HEK293T (cell line): ENCODE measurements at regions not wholly inside any gene's neighbourhood (a gene's known extent, or its start where the extent isn't known, plus 50 kb on each side); places are given as distances from the start of the nearest gene placed in this dataset.
"Not testable (repeated sequence)": the region's sequence is repeated elsewhere in the genome, so short reads cannot be mapped to it uniquely, and the experiment has no call there.

ENCODE experiments used
- CTCF ChIA-PET: fragments of 350-600 bp; formaldehyde crosslinking; extraction: SDS; loops from one replicate; lab custom pipeline; 2021; ENCODE audit warnings: antibody characterized with exemption, inconsistent platforms; lab: Yijun Ruan, JAX
- POLR2A ChIA-PET: fragments of 350-600 bp; formaldehyde crosslinking; extraction: SDS; loops from one replicate; lab custom pipeline; 2020; ENCODE audit warnings: antibody characterized with exemption, inconsistent platforms; lab: Yijun Ruan, JAX
- DNase-seq: peaks from one replicate; pipeline ENCODE4 v3.0.0; 2012; ENCODE audit warnings: mixed read lengths; ENCODE audit errors: extremely low spot score
- ARNT ChIP-seq: fragments of 450-650 bp; IDR thresholded peaks from 2 replicates; pipeline ENCODE4 v1.6.1; 2017; ENCODE audit warnings: mild to moderate bottlenecking
- BHLHE40 ChIP-seq: fragments of 450-650 bp; IDR thresholded peaks from 2 replicates; pipeline ENCODE4 v1.6.1; 2016; ENCODE audit warnings: mild to moderate bottlenecking, moderate library complexity, borderline replicate concordance
- CTBP1 ChIP-seq: fragments of 450-650 bp; IDR thresholded peaks from 2 replicates; pipeline ENCODE4 v1.6.1; 2016; ENCODE audit warnings: borderline replicate concordance
- ELF4 ChIP-seq: fragments of 450-650 bp; IDR thresholded peaks from 2 replicates; pipeline ENCODE4 v1.6.1; 2017; ENCODE audit warnings: antibody characterized with exemption
- FOXA1 ChIP-seq: fragments of 450-650 bp; IDR thresholded peaks from 2 replicates; pipeline ENCODE4 v1.6.1; 2016; ENCODE audit warnings: mild to moderate bottlenecking
- FOXK2 ChIP-seq: fragments of 450-650 bp; IDR thresholded peaks from 2 replicates; pipeline ENCODE4 v1.6.1; 2016; ENCODE audit warnings: mild to moderate bottlenecking
- FOXM1 ChIP-seq: fragments of 450-650 bp; IDR thresholded peaks from 2 replicates; pipeline ENCODE4 v1.6.1; 2017; ENCODE audit warnings: mild to moderate bottlenecking, borderline replicate concordance
- HDGF ChIP-seq: fragments of 450-650 bp; IDR thresholded peaks from 2 replicates; pipeline ENCODE4 v1.6.1; 2017; ENCODE audit warnings: antibody characterized with exemption, borderline replicate concordance
- L3MBTL2 ChIP-seq: fragments of 450-650 bp; conservative IDR thresholded peaks from 2 replicates; pipeline ENCODE4 v1.6.1; 2016; ENCODE audit warnings: mild to moderate bottlenecking
- LEF1 ChIP-seq: fragments of 450-650 bp; IDR thresholded peaks from 2 replicates; pipeline ENCODE4 v1.6.1; 2017; ENCODE audit warnings: mild to moderate bottlenecking, borderline replicate concordance
- NFRKB ChIP-seq: fragments of 450-650 bp; IDR thresholded peaks from 2 replicates; pipeline ENCODE4 v1.6.1; 2016; ENCODE audit warnings: mild to moderate bottlenecking, moderate library complexity
- PKNOX1 ChIP-seq: fragments of 450-650 bp; IDR thresholded peaks from 2 replicates; pipeline ENCODE4 v1.6.1; 2016
- SP1 ChIP-seq: fragments of 450-650 bp; IDR thresholded peaks from 2 replicates; pipeline ENCODE4 v1.6.1; 2017
- SUZ12 ChIP-seq: fragments of 450-650 bp; IDR thresholded peaks from 2 replicates; pipeline ENCODE4 v1.6.1; 2016; ENCODE audit warnings: mild to moderate bottlenecking
- TARDBP ChIP-seq: fragments of 450-650 bp; IDR thresholded peaks from 2 replicates; pipeline ENCODE4 v1.6.1; 2016
- ZNF384 ChIP-seq: fragments of 450-650 bp; IDR thresholded peaks from 2 replicates; pipeline ENCODE4 v1.6.1; 2016

- TF ChIP-seq SP1 = no peak
- no peak for TF ChIP-seq ELF4
- TF ChIP-seq ARNT = no peak
- CTCF ChIA-PET = no interaction called here
- POLR2A ChIA-PET = no interaction called here
- no peak for DNase-seq
Observed at GRCh38 chr21:15209224-15209623, 144.4 kb upstream of the NRIP1 start.

- CTCF ChIA-PET = no interaction called here
- no peak for TF ChIP-seq ELF4
- no peak for TF ChIP-seq PKNOX1
- TF ChIP-seq CTBP1 = no peak
- TF ChIP-seq FOXM1 = no peak
- no peak for TF ChIP-seq FOXK2
- DNase-seq = no peak
- POLR2A ChIA-PET = no interaction called here
Observed at GRCh38 chr21:15210235-15210678, 145.5 kb upstream of the NRIP1 start.

DNA sequence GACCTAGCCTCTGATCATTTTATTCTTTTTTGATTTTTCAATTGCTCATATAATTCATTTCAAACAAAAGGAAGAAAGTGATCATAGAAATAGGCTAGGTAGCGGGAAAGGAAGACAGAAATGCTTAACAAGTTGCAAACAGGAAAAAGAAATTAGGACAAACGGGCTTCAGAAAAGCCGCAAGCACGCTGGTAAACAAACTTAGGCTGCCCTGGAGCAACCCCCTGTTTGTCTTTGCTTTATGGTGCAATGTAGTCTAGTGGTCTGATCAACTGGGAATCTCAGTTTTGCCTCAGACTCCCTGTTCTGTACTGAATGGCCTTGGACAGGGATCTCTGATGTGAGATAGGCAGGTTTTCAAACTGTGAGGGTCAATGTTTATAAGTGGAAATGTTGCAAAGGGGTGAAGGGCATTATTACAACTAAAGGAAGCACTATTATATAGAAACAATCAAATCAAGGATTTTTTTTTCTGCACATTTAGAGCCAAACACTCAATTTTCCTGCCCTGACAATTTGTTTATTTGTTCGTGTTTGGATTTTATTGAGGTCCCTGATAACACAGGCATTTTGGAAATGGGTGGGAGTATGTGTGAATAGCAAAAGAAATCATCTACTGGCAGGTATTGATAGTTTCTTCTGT is 146.8 kb upstream of the NRIP1 start:
- ChIA-PET POLR2A (no interaction called here), CTCF (no interaction called here)
- TF ChIP-seq PKNOX1 (no peak; the same call in 1 of the 2 replicates), CTBP1 (no peak), FOXA1 (no peak), NFRKB (no peak), SUZ12 (no peak), BHLHE40 (no peak), L3MBTL2 (no peak)
- no peak for DNase-seq

DNA sequence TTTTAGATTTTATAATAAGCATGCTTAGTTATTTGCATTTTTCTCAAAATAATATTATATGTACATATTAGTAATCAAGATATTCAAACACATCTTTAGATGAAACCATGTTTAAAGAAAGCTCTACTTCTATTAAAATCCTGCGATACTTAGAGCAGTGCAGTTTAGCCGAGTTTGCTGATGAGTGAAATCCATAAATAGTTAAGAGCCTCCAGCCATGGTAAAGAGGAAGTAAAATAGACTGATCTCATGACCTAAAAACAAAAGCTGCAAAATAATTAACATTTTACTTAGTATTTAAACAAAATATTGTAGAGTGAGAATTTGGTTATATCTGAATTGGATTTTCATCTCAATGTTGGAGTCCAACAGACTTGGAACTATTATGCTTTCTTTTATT is 147.4 kb upstream of the NRIP1 start:
- ChIA-PET POLR2A (no interaction called here), CTCF (no interaction called here)
- TF ChIP-seq TARDBP = no peak
- no peak for TF ChIP-seq FOXK2
- TF ChIP-seq SUZ12 = no peak
- TF ChIP-seq FOXA1 = no peak
- TF ChIP-seq SP1 = no peak
- no peak for TF ChIP-seq BHLHE40
- TF ChIP-seq PKNOX1 = no peak
- TF ChIP-seq NFRKB = no peak
- TF ChIP-seq ELF4 = no peak
- TF ChIP-seq HDGF = no peak
- TF ChIP-seq ZNF384 = no peak
- no peak for TF ChIP-seq FOXM1
- TF ChIP-seq ARNT = no peak
- no peak for TF ChIP-seq LEF1
- no peak for TF ChIP-seq L3MBTL2
- TF ChIP-seq CTBP1 = no peak
- no peak for DNase-seq

DNA sequence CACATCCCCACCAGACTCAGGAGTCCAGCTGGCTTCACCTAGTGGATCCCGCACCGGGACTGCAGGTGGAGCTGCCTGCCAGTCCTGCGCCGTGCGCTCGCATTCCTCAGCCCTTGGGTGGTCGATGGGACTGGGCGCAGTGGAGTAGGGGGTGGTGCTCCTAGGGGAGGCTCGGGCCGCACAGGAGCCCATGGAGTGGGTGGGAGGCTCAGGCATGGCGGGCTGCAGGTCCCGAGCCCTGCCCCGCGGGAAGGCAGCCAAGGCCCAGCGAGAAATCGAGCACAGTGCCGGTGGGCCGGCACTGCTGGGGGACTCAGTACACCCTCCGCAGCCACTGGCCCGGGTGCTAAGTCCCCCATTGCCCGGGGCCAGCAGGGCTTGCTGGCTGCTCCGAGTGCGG is 153.7 kb upstream of the NRIP1 start:
- POLR2A ChIA-PET, DNase-seq, CTCF ChIA-PET: not testable (repeated sequence)

DNA sequence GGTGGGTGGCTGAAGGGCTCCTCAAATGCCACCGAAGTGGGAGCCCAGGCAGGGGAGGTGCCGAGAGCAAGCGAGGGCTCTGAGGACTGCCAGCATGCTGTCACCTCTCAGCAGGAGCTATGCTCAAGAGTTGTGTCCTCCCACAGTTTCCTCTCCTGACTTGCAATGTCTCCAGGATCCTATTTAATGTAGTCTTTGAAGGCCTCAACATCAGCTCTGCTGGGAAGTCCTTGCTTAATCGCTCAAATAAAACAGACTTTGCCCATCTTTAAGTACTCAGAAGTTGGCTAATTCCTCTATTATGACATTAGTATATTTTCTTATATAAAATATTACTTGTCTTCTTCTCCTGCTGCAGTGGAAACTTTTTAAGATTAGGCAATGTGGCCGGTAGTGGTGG is 154.2 kb upstream of the NRIP1 start:
- POLR2A ChIA-PET = no interaction called here
- TF ChIP-seq L3MBTL2 = no peak
- TF ChIP-seq FOXM1 = no peak
- no peak for TF ChIP-seq BHLHE40
- TF ChIP-seq TARDBP = no peak
- TF ChIP-seq HDGF = no peak
- TF ChIP-seq ELF4 = no peak
- TF ChIP-seq SUZ12 = no peak
- no peak for TF ChIP-seq ZNF384
- no peak for TF ChIP-seq LEF1
- TF ChIP-seq CTBP1 = no peak
- TF ChIP-seq SP1 = no peak
- no peak for TF ChIP-seq ARNT
- TF ChIP-seq NFRKB = no peak
- no peak for TF ChIP-seq FOXA1
- no peak for DNase-seq
- CTCF ChIA-PET = no interaction called here

GRCh38 chr21:15219894-15220293 is 155.1 kb upstream of the NRIP1 start:
- ChIA-PET POLR2A (no interaction called here), CTCF (interaction anchor here (0.6 kb wide), 1 partner anchor 155 kb away, joined by 3 read pairs; the partner anchor contains the start of gene NRIP1)
- no peak for DNase-seq

More at GRCh38 chr21:15219894-15220293, 155.1 kb upstream of the NRIP1 start:
- TF ChIP-seq ZNF384 = no peak
- TF ChIP-seq PKNOX1 = 0 out of 2 replicates have a peak, but pooled peaks have one; percentile 20
